ELR (cell line): ENCODE measurements at regions not wholly inside any gene's neighbourhood (a gene's known extent, or its start where the extent isn't known, plus 50 kb on each side); places are given as distances from the start of the nearest gene placed in this dataset.
A peak's percentile ranks its signal among the peaks of the same experiment; 100 is the strongest.

ENCODE experiments used
- DNase-seq: peaks from one replicate; pipeline ENCODE4 v3.0.0-alpha.2; 2015; ENCODE audit warnings: low read depth

DNA sequence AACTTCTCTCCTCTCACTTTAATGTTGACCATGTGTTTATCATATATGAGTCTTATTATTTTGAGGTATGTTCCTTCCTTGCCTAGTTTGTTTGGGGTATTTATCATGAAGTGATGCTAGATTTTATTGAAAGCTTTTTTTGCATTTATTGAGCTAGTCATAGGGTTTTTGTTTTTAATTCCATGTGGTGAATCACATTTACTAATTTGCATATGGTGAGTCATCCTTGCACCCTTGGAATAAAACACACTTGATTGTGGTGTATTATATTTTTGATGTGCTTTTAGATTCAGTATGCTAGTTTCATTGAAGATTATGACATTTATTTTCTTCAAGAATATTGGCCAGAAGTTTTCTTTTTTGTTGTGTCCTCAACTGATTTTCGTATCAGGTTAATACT is 464.6 kb downstream of the PCDH18 start:
- DNase-seq, result peak; percentile 22

- no peak for DNase-seq
Observed at GRCh38 chr4:137065311-137065710, 467.0 kb downstream of the PCDH18 start.

DNA sequence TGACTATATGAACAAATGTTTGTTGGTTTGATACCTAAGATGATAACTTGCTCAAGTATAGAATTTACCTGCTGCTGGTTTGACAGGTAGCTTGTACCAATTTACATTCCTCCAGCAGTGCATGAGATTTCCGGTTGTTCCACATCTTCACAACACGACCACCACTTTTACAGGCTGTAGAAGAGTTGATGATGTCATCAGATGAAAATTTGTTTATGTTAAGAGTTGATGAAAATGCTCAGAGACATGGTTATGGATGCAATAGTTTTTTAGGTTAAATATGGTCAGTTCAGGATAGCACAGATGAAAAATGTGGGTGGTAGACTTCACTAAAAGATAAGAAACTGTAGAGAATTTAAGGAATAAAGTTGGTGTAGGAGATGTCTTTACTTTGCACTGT is 468.3 kb downstream of the PCDH18 start:
- peak; percentile 1 for DNase-seq

DNA sequence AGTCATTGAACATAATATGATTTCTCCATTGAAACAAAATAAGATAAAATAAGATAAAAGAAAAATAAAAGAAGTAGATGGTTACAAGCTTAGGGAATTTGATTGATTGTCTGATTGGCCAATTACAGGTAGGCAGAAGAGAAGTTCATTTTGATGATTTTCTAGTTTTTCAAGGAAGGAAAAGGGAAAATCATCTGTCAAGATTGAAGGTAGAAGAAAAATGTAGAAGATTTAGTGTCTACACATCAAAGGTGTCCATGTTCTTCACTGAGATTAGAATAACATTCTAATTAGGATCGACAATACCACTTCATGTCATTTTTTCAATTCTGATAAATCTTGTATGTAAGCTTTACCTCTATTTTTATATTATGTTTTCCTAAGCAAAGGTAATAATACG is 489.1 kb downstream of the PCDH18 start:
- DNase-seq, result no peak

DNA sequence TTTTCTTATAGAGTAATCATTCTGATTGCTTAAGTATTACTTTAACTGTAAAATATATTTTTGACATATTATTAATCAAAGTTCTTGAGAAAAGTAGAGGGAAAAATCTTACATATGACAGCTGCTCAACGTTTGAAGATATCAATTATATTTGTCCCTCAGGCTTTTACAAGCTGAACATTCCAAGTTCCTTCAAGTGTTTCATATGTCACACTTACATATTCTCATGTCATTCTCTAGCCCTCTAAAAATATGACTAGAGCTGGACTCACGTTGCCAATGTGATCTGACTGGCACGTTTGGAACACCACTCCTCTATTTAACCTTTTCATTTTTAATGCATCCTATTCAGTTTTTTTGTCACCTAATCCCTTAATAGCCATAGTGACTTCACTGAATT is 492.9 kb downstream of the PCDH18 start:
- no peak for DNase-seq

DNA sequence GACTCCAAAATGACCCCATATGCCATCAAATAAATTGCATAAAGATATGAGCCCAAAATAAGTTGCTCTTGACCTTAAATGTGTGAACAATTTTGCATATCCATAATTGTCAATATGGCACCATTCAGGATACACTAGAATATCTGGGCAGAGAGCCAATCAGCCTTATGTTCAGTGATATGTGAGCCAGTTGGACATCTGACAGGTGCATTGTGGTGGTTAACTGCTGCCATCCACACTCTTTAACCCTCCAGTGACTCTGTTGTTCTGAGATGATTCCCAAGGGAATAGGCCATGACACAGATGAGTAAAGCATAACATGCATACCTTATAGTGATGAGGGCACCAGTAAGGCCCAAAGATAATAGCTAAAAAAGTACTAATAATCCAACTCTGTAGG is 500.1 kb downstream of the PCDH18 start:
- DNase-seq, result no peak

DNA sequence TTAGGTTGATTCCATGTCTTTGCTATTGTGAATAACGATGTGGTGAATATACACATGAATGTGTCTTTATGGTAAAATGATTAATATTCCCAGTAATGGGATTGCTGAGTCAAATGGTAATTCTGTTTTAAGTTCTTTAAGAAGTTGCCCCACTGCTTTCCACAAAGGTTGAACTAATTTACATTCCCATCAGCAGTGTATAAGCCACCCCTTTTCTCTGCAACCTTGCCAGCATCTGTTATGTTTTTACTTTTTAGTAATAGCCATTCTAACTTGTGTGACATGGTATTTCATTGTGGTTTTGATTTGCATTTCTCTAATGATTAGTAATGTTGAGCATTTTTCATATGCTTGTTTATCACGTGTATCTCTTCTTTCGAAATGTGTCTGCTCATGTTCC is 503.3 kb downstream of the PCDH18 start:
- DNase-seq, result no peak

GRCh38 chr4:137025484-137026059 is 506.7 kb downstream of the PCDH18 start:
- no peak for DNase-seq

DNA sequence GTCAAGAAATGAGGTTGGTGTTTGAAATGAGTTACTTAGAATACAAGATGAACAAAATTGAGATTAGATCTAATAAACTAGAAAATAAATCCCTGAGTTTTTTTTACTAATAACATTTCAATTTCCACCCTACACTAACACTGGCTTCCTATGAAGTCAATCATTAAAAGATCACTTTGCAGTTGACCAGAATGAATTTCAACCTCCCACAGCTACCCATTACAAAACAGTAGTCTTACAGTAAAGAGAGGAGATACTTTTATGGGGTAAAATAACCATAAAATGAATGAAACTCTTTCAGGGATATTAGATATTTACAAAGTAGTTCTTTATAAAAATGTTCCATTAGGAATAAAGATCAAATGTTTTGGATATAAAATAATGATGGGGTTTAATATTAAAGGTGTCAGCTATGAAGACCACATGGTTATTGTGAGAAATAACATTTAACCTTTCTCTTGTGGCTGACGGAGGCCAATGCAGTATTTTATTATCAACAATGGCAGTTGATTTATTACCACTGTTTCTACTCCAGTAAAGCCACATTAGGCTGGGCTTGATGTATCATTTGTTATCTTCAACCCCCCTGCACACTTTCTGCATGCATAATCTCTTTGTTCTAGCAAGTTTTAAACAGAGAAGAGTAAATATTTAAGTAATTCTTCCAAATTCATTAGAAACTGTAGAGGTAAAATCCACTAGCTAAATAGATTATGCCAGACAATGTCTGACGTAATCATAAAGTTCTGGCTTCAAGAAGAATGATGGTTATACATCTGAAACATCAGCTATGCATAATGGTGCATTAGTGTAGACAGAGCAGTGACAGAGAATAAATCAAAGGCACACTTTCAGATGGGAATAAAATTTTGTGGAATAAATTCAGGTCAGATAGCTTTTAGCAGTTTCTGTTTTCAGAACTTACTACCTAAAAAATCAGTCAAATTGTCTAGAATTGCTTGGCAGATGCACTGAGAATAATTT is 516.6 kb downstream of the PCDH18 start:
- no peak for DNase-seq

DNA sequence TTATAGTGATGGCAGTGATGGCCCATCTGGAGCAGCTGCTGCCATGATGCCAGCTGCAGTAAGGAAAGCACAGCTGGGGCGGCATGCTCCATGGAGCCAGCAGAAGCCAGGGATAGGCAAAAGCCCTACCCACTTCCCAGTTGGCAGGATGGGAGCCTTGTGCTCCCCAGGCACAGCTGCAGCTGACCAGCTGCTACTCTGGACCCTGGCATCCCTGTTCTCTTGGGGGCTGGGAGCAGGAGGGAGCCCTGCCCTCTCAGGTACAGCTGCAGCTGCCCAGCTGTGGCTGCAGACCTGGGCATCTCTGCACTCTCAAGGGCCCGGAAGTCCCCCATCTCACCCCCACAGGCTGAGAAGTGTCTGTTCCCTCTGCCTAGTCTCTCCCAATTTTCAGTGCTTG is 531.9 kb downstream of the PCDH18 start:
- DNase-seq, result no peak

DNA sequence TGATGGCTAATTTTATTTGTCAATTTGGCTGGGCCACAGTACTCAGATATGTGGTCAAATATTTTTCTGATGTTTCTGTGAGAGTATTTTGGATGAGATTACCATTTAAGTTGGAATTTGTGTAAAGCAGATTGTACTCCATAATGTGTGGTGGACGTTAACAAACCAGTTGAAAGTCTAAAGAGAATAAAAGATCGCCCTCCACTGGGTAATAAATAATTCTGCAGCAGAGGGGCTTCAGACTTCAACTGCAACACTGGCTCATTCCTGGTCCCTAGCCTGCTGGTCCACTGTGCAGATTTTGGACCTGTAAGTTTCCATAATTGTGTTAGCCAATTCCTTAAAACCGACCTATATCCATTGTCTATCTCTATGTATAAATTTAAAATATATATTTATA is 540.3 kb downstream of the PCDH18 start:
- DNase-seq, result no peak

DNA sequence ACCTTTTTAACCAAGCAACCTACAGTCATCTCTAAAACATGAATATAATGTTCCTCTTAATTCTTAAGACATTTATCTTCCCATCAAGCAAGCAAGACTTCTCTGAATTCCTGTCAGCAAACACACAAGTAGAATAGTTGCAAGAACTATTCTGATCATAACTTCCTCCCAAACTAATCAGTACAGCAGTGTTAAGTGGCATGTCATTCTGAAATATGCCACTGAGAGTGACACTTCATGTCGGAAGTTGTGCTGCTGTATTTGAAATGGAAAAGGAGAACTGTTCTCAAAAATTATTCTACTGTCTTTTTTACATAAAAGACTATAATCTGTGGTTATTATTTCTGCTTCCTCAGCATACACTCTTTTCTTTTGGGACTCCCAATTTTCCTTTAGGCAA is 546.6 kb downstream of the PCDH18 start:
- DNase-seq, result no peak

- no peak for DNase-seq
Observed at GRCh38 chr4:136967069-136967468, 565.2 kb downstream of the PCDH18 start.

DNA sequence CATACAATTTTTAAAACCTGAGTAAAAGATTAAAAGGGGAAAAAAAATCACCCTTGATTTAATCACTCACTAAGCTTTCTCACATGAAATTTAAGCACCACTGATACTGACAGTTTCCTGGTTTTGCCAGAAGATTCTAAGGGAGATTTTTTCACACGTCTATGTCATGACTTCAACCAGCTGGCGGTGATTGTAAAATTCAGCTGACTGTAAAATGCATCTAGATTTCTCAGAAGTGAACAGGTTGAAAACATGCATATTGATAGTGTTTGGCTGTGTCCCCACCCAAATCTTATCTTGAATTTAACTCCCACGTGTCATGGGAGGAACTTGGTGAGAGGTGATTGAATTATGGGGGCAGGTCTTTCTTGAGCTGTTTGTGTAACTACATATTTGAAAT is 566.8 kb downstream of the PCDH18 start:
- no peak for DNase-seq

DNA sequence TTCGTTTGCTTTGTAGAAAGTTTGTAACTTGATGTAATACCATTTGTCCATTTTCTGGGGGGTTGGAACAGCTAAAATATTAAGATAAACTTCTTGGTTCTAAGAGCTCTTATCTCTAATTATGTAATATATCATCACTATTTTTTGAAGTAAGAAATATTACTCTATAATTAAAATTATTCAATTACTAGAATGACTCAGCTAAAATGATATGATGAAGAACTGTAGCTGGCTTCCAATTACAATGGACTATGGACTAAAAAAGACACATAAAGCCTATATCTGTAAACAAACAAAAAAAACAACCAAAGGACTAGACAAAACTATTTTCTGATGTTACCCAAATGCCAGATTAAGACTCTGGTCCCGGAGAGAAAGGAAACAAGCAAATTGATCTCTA is 569.4 kb downstream of the PCDH18 start:
- DNase-seq, result no peak

GRCh38 chr4:136946307-136946907 is 585.9 kb downstream of the PCDH18 start:
- DNase-seq, result no peak

- peak; percentile 3 for DNase-seq
Observed at GRCh38 chr4:136939781-136940180, 592.5 kb downstream of the PCDH18 start.

DNA sequence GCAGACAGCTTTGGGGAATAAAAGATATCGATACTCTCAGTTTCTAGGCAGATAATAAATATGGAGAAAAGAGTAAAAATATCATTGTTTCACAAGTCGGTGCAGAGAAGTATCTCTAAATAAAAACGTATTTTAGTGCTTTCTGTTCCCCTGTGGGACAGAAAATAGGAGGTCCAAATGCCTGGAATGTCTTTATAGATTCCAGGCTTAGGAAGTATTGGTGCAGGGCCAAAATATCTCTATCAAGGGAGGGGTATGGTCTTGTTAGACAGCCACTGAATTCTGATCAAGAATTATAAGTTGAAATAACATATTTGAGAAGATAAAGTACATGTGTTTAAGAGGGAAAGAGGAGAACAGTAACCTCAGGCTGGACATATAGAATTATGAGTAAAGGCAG is 596.4 kb downstream of the PCDH18 start:
- DNase-seq, result no peak

DNA sequence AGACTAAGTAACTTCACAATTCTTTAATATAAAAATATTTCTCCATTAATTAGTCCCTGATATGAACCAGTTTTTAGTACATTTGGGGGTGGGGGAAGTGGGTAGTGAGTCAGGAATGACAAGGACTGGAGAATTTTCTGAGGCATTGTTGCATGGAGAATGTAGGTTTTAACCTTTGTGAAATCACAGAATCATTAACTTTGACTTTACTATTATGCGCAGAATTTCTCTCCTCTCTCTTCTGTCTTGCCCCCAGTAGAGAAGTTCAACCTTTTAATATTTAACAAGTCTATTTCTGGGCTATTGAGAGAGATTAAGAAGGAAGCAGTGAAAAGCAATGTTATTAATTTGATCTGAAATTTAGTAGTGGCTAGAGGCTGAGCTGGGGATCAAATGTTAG is 597.0 kb downstream of the PCDH18 start:
- DNase-seq, result peak; percentile 10

DNA sequence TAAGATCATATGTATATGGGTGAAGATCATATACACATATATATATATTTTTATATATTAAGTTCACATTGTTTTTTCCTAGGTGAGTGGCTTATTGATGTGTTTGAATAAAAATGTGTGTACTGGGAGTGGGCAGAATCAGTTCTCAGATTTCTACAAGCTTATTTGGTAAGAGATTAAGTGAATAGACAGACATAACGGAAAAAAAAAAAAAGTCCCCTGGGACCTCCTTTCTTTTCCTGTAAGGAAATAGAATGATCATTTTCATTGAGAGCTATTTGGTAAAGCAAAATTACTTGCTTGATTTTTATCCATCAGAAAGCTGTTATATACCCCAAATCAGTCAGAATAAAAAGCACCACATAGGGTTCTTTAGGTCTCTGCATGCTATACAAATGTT is 597.7 kb downstream of the PCDH18 start:
- DNase-seq, result no peak

- DNase-seq, result no peak
Observed at GRCh38 chr4:136931781-136932180, 600.5 kb downstream of the PCDH18 start.

DNA sequence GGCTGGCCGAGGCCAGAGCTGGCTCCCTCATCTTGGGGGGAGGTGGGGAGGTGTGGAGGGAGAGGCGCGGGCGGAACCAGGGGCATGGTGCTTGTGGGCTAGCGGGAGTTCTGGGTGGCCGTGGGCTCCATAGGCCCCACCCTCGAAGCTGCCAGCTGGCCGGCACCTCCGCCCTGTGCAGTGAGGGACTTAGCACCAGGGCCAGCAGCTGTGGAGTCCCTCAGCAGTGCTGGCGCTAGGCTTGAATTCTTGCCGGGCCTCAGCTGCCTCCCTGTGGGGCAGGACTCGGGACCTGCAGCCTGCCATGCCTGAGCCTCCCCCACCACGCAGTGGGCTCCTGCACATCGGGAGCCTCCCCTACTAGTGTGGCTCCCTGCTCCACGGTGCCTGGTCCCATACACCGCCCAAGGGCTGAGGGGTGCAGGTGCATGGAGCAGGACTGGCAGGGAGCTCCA is 603.3 kb downstream of the PCDH18 start:
- DNase-seq, result no peak

GRCh38 chr4:136927172-136927571 is 605.1 kb downstream of the PCDH18 start:
- DNase-seq, result peak; percentile 61
